SH-SY5Y (cell line): ENCODE measurements at regions not wholly inside any gene's neighbourhood (a gene's known extent, or its start where the extent isn't known, plus 50 kb on each side); places are given as distances from the start of the nearest gene placed in this dataset.

Experiments used
- GATA2 ChIP-seq: IDR thresholded peaks from 2 replicates; pipeline ENCODE4 v1.6.1; 2011; ENCODE audit warnings: mild to moderate bottlenecking, low read depth, low read length
- GATA3 ChIP-seq: IDR thresholded peaks from 2 replicates; pipeline ENCODE4 v1.6.1; 2011; ENCODE audit warnings: low read depth, mild to moderate bottlenecking, low read length, moderate library complexity

DNA sequence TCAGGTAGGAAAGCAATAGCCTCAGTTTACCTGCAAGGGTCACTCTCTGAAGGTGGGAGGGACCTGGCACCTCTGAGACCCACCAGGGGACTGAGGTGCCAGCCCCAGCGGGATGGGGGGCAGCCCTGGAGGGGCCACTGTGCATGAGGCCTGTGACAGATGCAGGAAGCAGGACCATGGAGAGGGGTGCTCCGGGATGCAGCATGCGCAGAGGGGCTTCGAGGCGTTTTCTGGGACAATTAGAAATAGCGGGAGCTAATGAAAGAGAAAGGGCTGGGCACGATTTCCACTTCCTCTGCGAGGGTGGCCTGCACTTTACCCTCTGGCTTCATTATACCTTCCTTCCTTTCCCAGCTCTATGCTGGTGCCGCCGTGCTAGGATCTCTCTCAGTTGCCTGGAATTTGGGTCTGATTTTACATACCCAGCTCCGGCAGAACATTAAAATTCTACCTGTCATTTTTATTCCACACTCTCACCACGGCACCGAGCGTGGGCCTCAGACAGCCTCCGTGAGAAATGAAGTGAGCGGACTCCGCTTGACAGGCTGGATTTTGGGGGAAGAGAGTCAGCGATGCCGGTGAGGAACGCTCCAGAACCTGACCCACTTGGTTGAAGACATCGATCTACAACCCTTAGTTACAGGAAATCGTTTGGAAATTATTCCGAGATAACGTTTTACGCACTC lies 333.9 kb upstream of the PFKP start:
- TF ChIP-seq GATA2 (no peak), GATA3 (no peak)
